IPS DF 6.9 (cell line): ENCODE measurements at regions not wholly inside any gene's neighbourhood (a gene's known extent, or its start where the extent isn't known, plus 50 kb on each side); places are given as distances from the start of the nearest gene placed in this dataset.

ENCODE experiments used
- DNase-seq: peaks from one replicate; pipeline ENCODE4 v3.0.0-alpha.2; 2013; ENCODE audit warnings: low read depth, low spot score
- H3K27ac ChIP-seq: one replicate; pipeline ENCODE4 v1.5.1; 2013; ENCODE audit warnings: low read length, control low read depth
- H3K27me3 ChIP-seq: 2 replicates; pipeline ENCODE4 v1.6.1; 2013; ENCODE audit warnings: mild to moderate bottlenecking, low read length; ENCODE audit not compliant: control insufficient read depth, insufficient read depth
- H3K36me3 ChIP-seq: 2 replicates; pipeline ENCODE4 v1.6.1; 2013; ENCODE audit warnings: low read length; ENCODE audit not compliant: control insufficient read depth, insufficient read depth
- H3K4me1 ChIP-seq: 2 replicates; pipeline ENCODE4 v1.6.1; 2013; ENCODE audit warnings: low read length; ENCODE audit not compliant: control insufficient read depth, insufficient read depth
- H3K4me3 ChIP-seq: 2 replicates; pipeline ENCODE4 v1.5.1; 2013; ENCODE audit warnings: mild to moderate bottlenecking, low read length
- H3K9me3 ChIP-seq: 2 replicates; pipeline ENCODE4 v1.6.1; 2013; ENCODE audit warnings: low read length, inconsistent platforms; ENCODE audit not compliant: control insufficient read depth, insufficient read depth
- WGBS: extraction: QIAGEN DNeasy Blood & Tissue Kit; methylation state at CpG from one replicate; pipeline ENCODE4 v1.1.7; 2013; ENCODE audit warnings: mixed read lengths, missing lambda C conversion rate; ENCODE audit not compliant: insufficient read length, insufficient coverage; 5-methylcytosine and 5-hydroxymethylcytosine counted together

DNA sequence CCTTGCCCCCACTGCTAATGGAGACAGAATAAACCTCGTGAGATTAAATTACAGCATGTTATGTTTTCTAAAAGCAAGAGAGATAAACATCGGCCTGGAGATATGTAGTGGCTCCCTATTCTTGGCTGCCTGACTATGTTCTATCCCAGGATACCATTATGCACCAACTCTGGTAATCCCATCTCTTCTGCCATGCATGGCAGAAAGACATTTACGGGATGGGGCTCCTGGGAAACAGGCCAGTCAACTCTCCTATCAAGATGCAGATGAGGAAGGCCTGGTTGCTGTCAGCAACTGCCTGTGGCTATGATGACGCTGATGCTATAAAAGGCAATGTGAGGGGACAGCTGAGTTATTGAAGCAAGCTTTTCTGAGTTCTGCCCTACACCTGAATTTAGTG is 166.2 kb upstream of the VCX3A start:
- H3K27me3 ChIP-seq = no peaks in the 10 kb centered on the region
- H3K36me3 ChIP-seq = no peaks in the 10 kb centered on the region
- no peak overlapping the region for H3K27ac ChIP-seq
- H3K9me3 ChIP-seq = no peaks in the 10 kb centered on the region
- no peak for DNase-seq
- H3K4me3 ChIP-seq = no peak overlapping the region
- no CpG with 5 or more reads among the region's 4 CpGs for WGBS
- H3K4me1 ChIP-seq = no peaks in the 10 kb centered on the region

DNA sequence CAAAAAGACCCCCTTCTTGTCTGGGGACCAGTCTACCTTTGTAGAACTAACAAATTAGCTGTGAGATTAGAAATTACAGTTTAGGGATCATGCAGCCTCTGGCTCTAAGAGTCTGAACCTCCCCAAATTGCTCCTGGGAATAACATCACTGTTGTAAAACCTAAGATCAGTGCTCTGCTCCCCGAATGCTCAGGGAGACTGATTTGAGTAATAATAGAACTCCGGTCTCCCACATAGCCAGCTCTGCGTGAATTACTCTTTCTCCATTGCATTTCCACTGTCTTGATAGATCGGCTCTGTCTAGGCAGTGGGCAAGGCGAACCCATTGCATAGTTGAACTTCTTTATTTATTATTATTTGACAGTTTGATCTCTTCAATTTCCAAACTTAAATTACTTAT is 160.8 kb upstream of the VCX3A start:
- no peaks in the 10 kb centered on the region for H3K36me3 ChIP-seq
- no CpG with 5 or more reads among the region's 5 CpGs for WGBS
- no peaks in the 10 kb centered on the region for H3K27me3 ChIP-seq
- H3K4me1 ChIP-seq = peaks cover 2% of the 10 kb centered on the region; the same call in 1 of the 2 replicates
- no peak overlapping the region for H3K27ac ChIP-seq
- H3K9me3 ChIP-seq = no peaks in the 10 kb centered on the region
- H3K4me3 ChIP-seq = no peak overlapping the region
- DNase-seq = no peak

GRCh38 chrX:6694977-6695376 is 160.1 kb upstream of the VCX3A start:
- Histone ChIP-seq H3K4me1 (peaks cover 2% of the 10 kb centered on the region; the same call in 1 of the 2 replicates), H3K27ac (no peak overlapping the region), H3K9me3 (no peaks in the 10 kb centered on the region), H3K36me3 (no peaks in the 10 kb centered on the region), H3K27me3 (no peaks in the 10 kb centered on the region), H3K4me3 (no peak overlapping the region)
- no peak for DNase-seq
- WGBS = no CpG with 5 or more reads among the region's 4 CpGs

DNA sequence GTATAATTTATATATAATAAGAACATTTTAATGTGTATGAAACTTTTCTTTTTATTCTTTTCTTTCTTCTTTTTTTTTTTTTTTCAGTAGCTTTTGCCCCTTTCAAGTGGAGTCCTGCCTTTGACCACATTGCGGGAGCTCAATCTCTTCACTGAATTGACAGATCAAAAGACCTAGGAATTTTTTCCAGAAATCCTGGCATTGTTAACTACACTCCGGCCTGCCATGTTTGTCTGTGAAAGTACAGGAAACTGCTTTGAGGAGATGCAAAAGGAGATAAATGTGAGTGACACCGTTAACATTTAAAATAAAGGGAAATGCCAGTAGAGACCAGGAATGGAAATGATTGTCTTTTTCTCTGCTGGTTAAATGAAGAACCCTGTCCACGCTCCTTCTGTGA is 159.3 kb upstream of the VCX3A start:
- no peak overlapping the region for H3K27ac ChIP-seq
- H3K4me1 ChIP-seq = peaks cover 2% of the 10 kb centered on the region; the same call in 1 of the 2 replicates
- no peaks in the 10 kb centered on the region for H3K27me3 ChIP-seq
- WGBS = no CpG with 5 or more reads among the region's 4 CpGs
- H3K36me3 ChIP-seq = no peaks in the 10 kb centered on the region
- H3K4me3 ChIP-seq = no peak overlapping the region
- H3K9me3 ChIP-seq = no peaks in the 10 kb centered on the region
- no peak for DNase-seq

DNA sequence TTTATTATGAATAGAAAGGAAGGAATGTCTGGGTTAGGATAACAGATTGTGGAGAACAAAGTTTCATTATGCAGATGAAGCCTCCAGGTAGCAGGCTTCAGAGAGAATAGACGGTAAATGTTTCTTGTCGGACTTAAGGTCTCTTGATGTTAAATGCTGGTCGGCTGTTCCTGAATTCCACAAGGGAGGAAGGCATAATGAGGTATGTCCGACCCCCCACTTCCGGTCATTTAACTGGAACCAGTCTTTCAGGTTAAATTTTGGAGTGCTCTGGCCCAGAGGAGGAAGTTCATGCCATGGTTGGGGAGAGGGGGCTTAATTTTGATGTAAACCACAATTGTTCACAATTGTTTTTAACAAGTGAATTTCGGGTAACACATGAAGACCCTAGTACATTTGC is 158.1 kb upstream of the VCX3A start:
- WGBS = no CpG with 5 or more reads among the region's 6 CpGs
- peak; percentile 20 for DNase-seq
- Histone ChIP-seq H3K9me3 (no peaks in the 10 kb centered on the region), H3K36me3 (no peaks in the 10 kb centered on the region), H3K4me1 (peaks cover 2% of the 10 kb centered on the region; the same call in 1 of the 2 replicates), H3K27me3 (no peaks in the 10 kb centered on the region), H3K4me3 (no peak overlapping the region), H3K27ac (no peak overlapping the region)

DNA sequence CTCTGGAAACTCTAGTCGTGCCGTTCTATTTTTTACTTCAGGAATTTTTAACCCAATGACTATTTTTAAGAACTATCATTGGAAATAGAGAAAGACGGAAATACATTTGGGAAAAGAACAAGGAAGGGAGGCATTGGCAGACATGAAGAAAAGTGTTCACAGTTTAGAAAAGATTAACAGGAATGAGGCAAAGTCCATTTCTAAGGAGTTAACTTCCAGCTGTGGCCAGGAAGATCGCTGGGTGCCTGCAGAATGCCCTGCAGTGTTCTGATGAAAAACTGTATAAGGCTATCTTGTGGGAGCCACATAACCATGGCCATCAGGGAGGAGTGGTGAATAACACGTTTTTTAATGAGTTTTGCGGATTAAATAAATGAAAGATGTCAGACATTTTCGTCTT is 150.6 kb upstream of the VCX3A start:
- no CpG with 5 or more reads among the region's 7 CpGs for WGBS
- no peaks in the 10 kb centered on the region for H3K4me1 ChIP-seq
- no peaks in the 10 kb centered on the region for H3K9me3 ChIP-seq
- H3K27ac ChIP-seq = no peak overlapping the region
- H3K4me3 ChIP-seq = no peak overlapping the region
- no peak for DNase-seq
- no peaks in the 10 kb centered on the region for H3K27me3 ChIP-seq
- no peaks in the 10 kb centered on the region for H3K36me3 ChIP-seq

- Histone ChIP-seq H3K27me3 (no peaks in the 10 kb centered on the region), H3K27ac (no peak overlapping the region), H3K4me3 (no peak overlapping the region), H3K36me3 (no peaks in the 10 kb centered on the region), H3K4me1 (no peaks in the 10 kb centered on the region), H3K9me3 (no peaks in the 10 kb centered on the region)
- no CpG with 5 or more reads among the region's 7 CpGs for WGBS
- no peak for DNase-seq
These were observed 148.4 kb upstream of the VCX3A start for GRCh38 chrX:6683353-6683752.

DNA sequence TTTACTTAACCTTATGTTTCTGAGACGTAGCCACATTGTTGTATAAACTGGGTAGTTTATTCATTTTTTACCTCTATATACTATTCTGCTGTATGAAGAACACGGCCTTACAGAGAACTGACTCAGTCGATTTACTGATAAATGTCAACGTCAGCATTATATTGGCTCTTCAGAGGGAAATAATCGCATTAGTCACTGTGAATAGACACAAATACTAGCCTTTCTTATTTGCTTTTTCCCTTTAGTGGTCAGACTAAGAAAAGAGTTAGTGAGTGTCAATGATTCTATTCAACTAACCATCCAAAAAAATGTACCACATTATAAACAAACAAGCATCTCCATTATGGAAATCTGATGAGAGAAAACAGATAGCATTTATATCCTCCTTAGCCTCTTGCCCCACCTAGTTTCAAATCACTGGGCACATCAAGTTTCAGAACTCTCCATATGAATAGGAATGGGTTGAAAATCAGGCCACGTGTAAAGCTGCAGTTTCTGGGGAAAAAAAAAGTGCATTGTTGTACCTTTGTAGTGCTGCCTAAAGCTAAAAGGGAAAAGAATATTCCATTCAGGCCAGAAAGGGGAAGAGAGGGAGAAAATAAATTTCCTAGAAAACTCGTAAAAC is 146.7 kb upstream of the VCX3A start:
- H3K4me1 ChIP-seq = no peaks in the 10 kb centered on the region
- H3K4me3 ChIP-seq = no peak overlapping the region
- no peaks in the 10 kb centered on the region for H3K36me3 ChIP-seq
- no CpG with 5 or more reads among the region's 7 CpGs for WGBS
- no peaks in the 10 kb centered on the region for H3K27me3 ChIP-seq
- no peaks in the 10 kb centered on the region for H3K9me3 ChIP-seq
- DNase-seq = no peak
- H3K27ac ChIP-seq = no peak overlapping the region

GRCh38 chrX:6679988-6680387 is 145.1 kb upstream of the VCX3A start:
- H3K4me1 ChIP-seq = no peaks in the 10 kb centered on the region
- no CpG with 5 or more reads among the region's 2 CpGs for WGBS

GRCh38 chrX:6679550-6679949 is 144.6 kb upstream of the VCX3A start:
- no peak for DNase-seq
- no CpG with 5 or more reads among the region's 5 CpGs for WGBS
- Histone ChIP-seq H3K4me3 (no peak overlapping the region), H3K4me1 (no peaks in the 10 kb centered on the region), H3K27ac (no peak overlapping the region), H3K27me3 (no peaks in the 10 kb centered on the region), H3K9me3 (no peaks in the 10 kb centered on the region), H3K36me3 (no peaks in the 10 kb centered on the region)

More at GRCh38 chrX:6679988-6680387, 145.1 kb upstream of the VCX3A start:
- Histone ChIP-seq H3K36me3 (no peaks in the 10 kb centered on the region), H3K9me3 (no peaks in the 10 kb centered on the region), H3K4me3 (no peak overlapping the region), H3K27ac (no peak overlapping the region), H3K27me3 (no peaks in the 10 kb centered on the region)
- no peak for DNase-seq

DNA sequence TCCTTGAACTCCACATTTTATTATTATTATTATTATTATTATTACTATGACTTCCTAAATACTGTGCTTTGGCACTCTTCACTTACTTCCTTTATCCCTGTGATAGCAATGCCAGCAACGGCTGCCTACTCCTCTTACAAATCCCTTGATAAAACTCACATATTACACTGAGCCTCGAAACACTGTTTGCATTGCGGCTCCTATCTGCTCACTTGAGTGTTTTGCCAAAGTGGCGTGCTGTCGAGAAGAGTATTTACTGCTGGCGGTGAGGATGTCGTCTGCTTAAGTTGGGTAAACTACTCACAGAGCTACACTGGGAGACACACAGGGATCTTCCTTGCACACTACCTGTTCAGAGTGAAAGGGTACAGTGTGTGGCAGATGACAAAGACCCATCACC is 143.4 kb upstream of the VCX3A start:
- Histone ChIP-seq H3K9me3 (no peaks in the 10 kb centered on the region), H3K27ac (no peak overlapping the region), H3K36me3 (no peaks in the 10 kb centered on the region), H3K4me3 (no peak overlapping the region), H3K27me3 (no peaks in the 10 kb centered on the region), H3K4me1 (no peaks in the 10 kb centered on the region)
- no peak for DNase-seq
- WGBS = no CpG with 5 or more reads among the region's 7 CpGs
